ENCODE measurements at regions not wholly inside any gene's neighbourhood (a gene's known extent, or its start where the extent isn't known, plus 50 kb on each side); places are given as distances from the start of the nearest gene placed in this dataset.

DNA sequence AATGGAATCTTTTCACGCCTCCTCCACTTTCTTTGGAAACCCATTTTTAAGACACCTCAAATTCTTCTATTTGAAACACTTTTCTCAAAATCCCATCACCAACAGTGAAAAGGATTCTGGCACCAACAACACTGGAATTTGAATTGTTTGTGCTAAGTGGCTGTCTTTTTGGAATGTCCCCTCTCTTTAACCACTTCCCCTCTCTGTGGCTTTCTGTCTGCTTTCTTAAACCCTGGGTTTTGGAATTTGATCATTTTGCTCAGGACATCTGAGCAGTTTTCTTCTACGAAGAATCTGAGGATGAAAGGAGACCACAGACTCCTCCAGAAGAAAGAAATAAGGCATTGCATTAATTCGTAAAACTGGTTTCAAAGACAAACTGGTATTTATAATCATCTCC is 89.0 kb downstream of the MXRA5 start:
- FAIRE-seq (no peak), ATAC-seq (no peak), DNase-seq (ENCODE audit: low read depth in 1 of 2, low spot score in 1 of 2) (no peak)
- TF ChIP-seq, protein P1, sequence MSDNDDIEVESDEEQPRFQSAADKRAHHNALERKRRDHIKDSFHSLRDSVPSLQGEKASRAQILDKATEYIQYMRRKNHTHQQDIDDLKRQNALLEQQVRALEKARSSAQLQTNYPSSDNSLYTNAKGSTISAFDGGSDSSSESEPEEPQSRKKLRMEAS (IDR thresholded peaks at IDR 0.05) = no peak
- TF ChIP-seq POLR2AphosphoS2 (conservative IDR thresholded peaks at IDR 0.05; ENCODE audit: low read length) = no peak
- TF ChIP-seq CTCF (IDR thresholded peaks at IDR 0.05) = no peak
- TF ChIP-seq JUN (IDR thresholded peaks at IDR 0.05) = no peak
- TF ChIP-seq CEBPB (IDR thresholded peaks at IDR 0.05) = no peak
- TF ChIP-seq GATA3 (IDR thresholded peaks at IDR 0.05; ENCODE audit: borderline replicate concordance) = no peak
- TF ChIP-seq, protein P2, sequence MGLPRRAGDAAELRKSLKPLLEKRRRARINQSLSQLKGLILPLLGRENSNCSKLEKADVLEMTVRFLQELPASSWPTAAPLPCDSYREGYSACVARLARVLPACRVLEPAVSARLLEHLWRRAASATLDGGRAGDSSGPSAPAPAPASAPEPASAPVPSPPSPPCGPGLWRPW (IDR thresholded peaks at IDR 0.05) = no peak
- TF ChIP-seq EP300 (IDR thresholded peaks at IDR 0.05) = no peak
- TF ChIP-seq FOSB (CRISPR knock-in tag; IDR thresholded peaks at IDR 0.05) = no peak
- no peak for TF ChIP-seq RCOR1 (IDR thresholded peaks at IDR 0.05; ENCODE audit: low read depth, low read length)
- TF ChIP-seq, protein P3, sequence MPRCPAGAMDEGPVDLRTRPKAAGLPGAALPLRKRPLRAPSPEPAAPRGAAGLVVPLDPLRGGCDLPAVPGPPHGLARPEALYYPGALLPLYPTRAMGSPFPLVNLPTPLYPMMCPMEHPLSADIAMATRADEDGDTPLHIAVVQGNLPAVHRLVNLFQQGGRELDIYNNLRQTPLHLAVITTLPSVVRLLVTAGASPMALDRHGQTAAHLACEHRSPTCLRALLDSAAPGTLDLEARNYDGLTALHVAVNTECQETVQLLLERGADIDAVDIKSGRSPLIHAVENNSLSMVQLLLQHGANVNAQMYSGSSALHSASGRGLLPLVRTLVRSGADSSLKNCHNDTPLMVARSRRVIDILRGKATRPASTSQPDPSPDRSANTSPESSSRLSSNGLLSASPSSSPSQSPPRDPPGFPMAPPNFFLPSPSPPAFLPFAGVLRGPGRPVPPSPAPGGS (IDR thresholded peaks at IDR 0.05) = no peak
- TF ChIP-seq HOXB5 (CRISPR knock-in tag; IDR thresholded peaks at IDR 0.05) = no peak
- no peak for TF ChIP-seq PHF8 (IDR thresholded peaks at IDR 0.05; ENCODE audit: borderline replicate concordance, low read depth)
- TF ChIP-seq RAD21 (conservative IDR thresholded peaks at IDR 0.05 in 1 of 2, IDR thresholded peaks at IDR 0.05 in 1 of 2) = no peak
- TF ChIP-seq CBX2 (IDR thresholded peaks at IDR 0.05; ENCODE audit: borderline replicate concordance, low read depth) = no peak
- TF ChIP-seq ZFP36 (IDR thresholded peaks at IDR 0.05; ENCODE audit: borderline replicate concordance, partially characterized antibody) = no peak
- no peak for TF ChIP-seq CHD4 (IDR thresholded peaks at IDR 0.05; ENCODE audit: borderline replicate concordance)
- TF ChIP-seq PBX3 (IDR thresholded peaks at IDR 0.05) = no peak
- H3K4me1 ChIP-seq = peaks cover 1% of the 10 kb centered on the region; the same call in 1 of the 3 replicates
- H3K4me2 ChIP-seq = no peak overlapping the region
- H3K4me3 ChIP-seq = no peak overlapping the region
- ChIA-PET CTCF (no interaction called here), POLR2A (no interaction called here)
- H3K27ac ChIP-seq = no peak overlapping the region
- H3K9me3 ChIP-seq = no peaks in the 10 kb centered on the region; the same call in 2 of the 3 replicates
- 29% methylated on average over 3 of the region's 3 CpGs for WGBS (ENCODE audit: missing lambda C conversion rate)

DNA sequence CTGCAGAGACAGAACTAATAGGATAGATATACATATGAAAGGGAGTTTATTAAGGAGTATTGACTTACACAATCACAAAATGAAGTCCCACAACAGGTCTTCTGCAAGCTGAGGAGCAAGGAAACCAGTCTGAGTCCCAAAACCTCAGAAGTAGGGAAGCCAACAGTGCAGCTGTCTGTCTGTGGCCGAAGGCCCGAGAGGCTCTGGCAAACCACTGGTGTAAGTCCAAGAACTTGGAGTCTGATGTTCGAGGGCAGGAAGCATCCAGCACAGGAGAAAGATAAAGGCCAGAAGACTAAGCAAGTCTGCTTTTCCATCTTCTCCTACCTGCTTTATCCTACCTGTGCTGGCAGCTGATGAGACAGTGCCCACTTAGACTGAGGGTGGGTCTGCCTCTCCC is 89.6 kb downstream of the MXRA5 start:
- FAIRE-seq (no peak), ATAC-seq (no peak), DNase-seq (ENCODE audit: low read depth in 1 of 2, low spot score in 1 of 2) (no peak)
- WGBS (ENCODE audit: missing lambda C conversion rate) = 51% methylated on average over 3 of the region's 3 CpGs
- POLR2A ChIA-PET = no interaction called here
- no peaks in the 10 kb centered on the region; the same call in 2 of the 3 replicates for H3K9me3 ChIP-seq
- H3K4me3 ChIP-seq = no peak overlapping the region
- CTCF ChIA-PET = no interaction called here
- no peaks in the 10 kb centered on the region for H3K4me1 ChIP-seq
- H3K4me2 ChIP-seq = no peak overlapping the region
- H3K27ac ChIP-seq = no peak overlapping the region
- TF ChIP-seq, protein P1 (IDR thresholded peaks at IDR 0.05) = no peak
- TF ChIP-seq GATA3 (IDR thresholded peaks at IDR 0.05; ENCODE audit: borderline replicate concordance) = no peak
- no peak for TF ChIP-seq HEYL (CRISPR knock-in tag; IDR thresholded peaks at IDR 0.05)
- no peak for TF ChIP-seq JUNB (IDR thresholded peaks at IDR 0.05)
- no peak for TF ChIP-seq ZNF302 (CRISPR knock-in tag; IDR thresholded peaks at IDR 0.05)
- no peak for TF ChIP-seq RNF2 (IDR thresholded peaks at IDR 0.05; ENCODE audit: borderline replicate concordance, low read depth)
- no peak for TF ChIP-seq HOXB5 (CRISPR knock-in tag; IDR thresholded peaks at IDR 0.05)
- no peak for TF ChIP-seq SREBF2 (IDR thresholded peaks at IDR 0.05)
- no peak for TF ChIP-seq ESRRA (IDR thresholded peaks at IDR 0.05; ENCODE audit: borderline replicate concordance, low read length)

All from A549 (cell line).